ENCODE measurements at regions not wholly inside any gene's neighbourhood (a gene's known extent, or its start where the extent isn't known, plus 50 kb on each side); places are given as distances from the start of the nearest gene placed in this dataset.
"Not testable (repeated sequence)": the region's sequence is repeated elsewhere in the genome, so short reads cannot be mapped to it uniquely, and the experiment has no call there.

GRCh38 chr20:30891400-30891799, 366.1 kb upstream of the DEFB115 start:
- H4K8ac ChIP-seq (ENCODE audit: low read depth in 2 of 2, low read length in 2 of 2); H3K56ac ChIP-seq (ENCODE audit: extremely low read depth, insufficient read depth, low read length); H3K18ac ChIP-seq (ENCODE audit: low read depth, low read length); H3K23ac ChIP-seq (ENCODE audit: low read depth, low read length); BruUV-seq (replicated peaks); dilution Hi-C loops (cut with HindIII; ENCODE audit: low sequenced_read_pairs, unreplicated experiment); H3K14ac ChIP-seq (replicated peaks; ENCODE audit: low read depth, low read length); POLR2A ChIA-PET (ENCODE audit: unreplicated experiment); H3K9me1 ChIP-seq (ENCODE audit: insufficient read depth, low read length); H3K4me3 ChIP-seq (ENCODE audit: insufficient read depth, low read depth, low read length); intact Hi-C loops (cut with micrococcal nuclease); DNase-seq; H3K9ac ChIP-seq (ENCODE audit: low read depth, low read length); H2AFZ ChIP-seq (replicated peaks; ENCODE audit: low read length, poor library complexity); H3K79me1 ChIP-seq (ENCODE audit: low read depth in 1 of 2, low read length in 2 of 2); H3K4me1 ChIP-seq (ENCODE audit: control insufficient read depth, insufficient read depth, low read length); in situ Hi-C loops (cut with MboI; ENCODE audit: low sequenced_read_pairs); H4K20me1 ChIP-seq (ENCODE audit: insufficient read depth, low read length); H2BK15ac ChIP-seq (ENCODE audit: low read depth, low read length); H2BK5ac ChIP-seq (ENCODE audit: low read depth, low read length, poor library complexity, severe bottlenecking); H3K9me3 ChIP-seq (ENCODE audit: control insufficient read depth, insufficient read depth, low read length); H4K91ac ChIP-seq (ENCODE audit: insufficient read depth, low read depth, low read length); H2BK120ac ChIP-seq (ENCODE audit: low read depth, low read length); H3K27ac ChIP-seq (ENCODE audit: insufficient read depth, low read length); H2AK9ac ChIP-seq (replicated peaks; ENCODE audit: low read depth, low read length, poor library complexity); H2BK20ac ChIP-seq (ENCODE audit: low read depth, low read length); H4K5ac ChIP-seq (ENCODE audit: low read depth, low read length); H3K36me3 ChIP-seq (ENCODE audit: control insufficient read depth, insufficient read depth, low read length); CTCF ChIA-PET; H2AK5ac ChIP-seq (ENCODE audit: low read depth, low read length); H3K4ac ChIP-seq (ENCODE audit: low read depth, low read length): not testable (repeated sequence)
- Histone ChIP-seq H3K27me3 (ENCODE audit: control insufficient read depth, insufficient read depth, low read length) (peaks cover 22% of the 10 kb centered on the region; the same call in 1 of the 2 replicates), H3K4me2 (ENCODE audit: low read depth, low read length) (peak overlapping the region; percentile 13; the same call in 1 of the 2 replicates)
- peak; percentile 35; the same call in 1 of the 2 replicates for ATAC-seq (ENCODE audit: low read depth)
- TF ChIP-seq CTCF (conservative IDR thresholded peaks at IDR 0.05; ENCODE audit: low read depth, low read length): peak; percentile 22; the same call in 1 of the 2 replicates
- WGBS, 2 experiments (ENCODE audit: extremely low coverage in 2 of 2, insufficient read length in 1 of 2): 0% methylated on average over 3 of the region's 20 CpGs; no CpG with 5 or more reads in 1 of the 2 experiments

All from IMR-90 (cell line).